HFF-Myc (cell line): ENCODE measurements at regions not wholly inside any gene's neighbourhood (a gene's known extent, or its start where the extent isn't known, plus 50 kb on each side); places are given as distances from the start of the nearest gene placed in this dataset.

Source experiments
- DNase-seq: peaks from one replicate; pipeline ENCODE4 v3.0.0-alpha.2; 2011; ENCODE audit warnings: low read depth; ENCODE audit errors: extremely low read depth
- H3K4me3 ChIP-seq: replicated peaks from 2 replicates; pipeline ENCODE4 v1.5.1; 2011; ENCODE audit warnings: low read depth, mild to moderate bottlenecking, control low read depth, low read length
- TF ChIP-seq, protein P1 (sequence below): IDR thresholded peaks from 2 replicates; pipeline ENCODE4 v1.5.1; 2012; ENCODE audit warnings: mild to moderate bottlenecking, low read depth, low read length, control low read depth; ENCODE audit errors: missing control alignments

DNA sequence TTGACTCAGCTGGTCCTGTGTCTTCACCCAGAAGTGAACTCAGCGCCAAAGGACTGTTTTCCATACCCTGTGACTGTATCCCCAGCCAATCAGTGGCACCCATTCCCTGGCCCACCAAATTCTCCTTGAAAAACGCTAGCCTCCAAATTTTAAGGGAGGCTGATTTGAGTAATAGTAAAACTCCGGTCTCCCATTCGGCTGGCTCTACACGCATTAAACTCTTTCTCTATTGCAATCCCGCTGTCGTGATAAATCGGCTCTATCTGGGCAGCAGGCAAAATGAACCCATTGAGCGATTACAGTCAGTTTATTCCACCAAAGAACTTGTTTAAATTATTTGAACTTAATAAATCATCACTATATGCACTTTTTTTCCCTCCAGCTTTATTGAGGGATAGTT lies 55.9 kb upstream of the PPP1R26 start:
- no peak for DNase-seq
- H3K4me3 ChIP-seq = no peak overlapping the region
- TF ChIP-seq, protein P1, sequence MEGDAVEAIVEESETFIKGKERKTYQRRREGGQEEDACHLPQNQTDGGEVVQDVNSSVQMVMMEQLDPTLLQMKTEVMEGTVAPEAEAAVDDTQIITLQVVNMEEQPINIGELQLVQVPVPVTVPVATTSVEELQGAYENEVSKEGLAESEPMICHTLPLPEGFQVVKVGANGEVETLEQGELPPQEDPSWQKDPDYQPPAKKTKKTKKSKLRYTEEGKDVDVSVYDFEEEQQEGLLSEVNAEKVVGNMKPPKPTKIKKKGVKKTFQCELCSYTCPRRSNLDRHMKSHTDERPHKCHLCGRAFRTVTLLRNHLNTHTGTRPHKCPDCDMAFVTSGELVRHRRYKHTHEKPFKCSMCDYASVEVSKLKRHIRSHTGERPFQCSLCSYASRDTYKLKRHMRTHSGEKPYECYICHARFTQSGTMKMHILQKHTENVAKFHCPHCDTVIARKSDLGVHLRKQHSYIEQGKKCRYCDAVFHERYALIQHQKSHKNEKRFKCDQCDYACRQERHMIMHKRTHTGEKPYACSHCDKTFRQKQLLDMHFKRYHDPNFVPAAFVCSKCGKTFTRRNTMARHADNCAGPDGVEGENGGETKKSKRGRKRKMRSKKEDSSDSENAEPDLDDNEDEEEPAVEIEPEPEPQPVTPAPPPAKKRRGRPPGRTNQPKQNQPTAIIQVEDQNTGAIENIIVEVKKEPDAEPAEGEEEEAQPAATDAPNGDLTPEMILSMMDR = no peak
